Fibroblast of lung (primary cell): ENCODE measurements at regions not wholly inside any gene's neighbourhood (a gene's known extent, or its start where the extent isn't known, plus 50 kb on each side); places are given as distances from the start of the nearest gene placed in this dataset.

Experiments used
- EZH2 ChIP-seq: IDR thresholded peaks from 2 replicates; pipeline ENCODE4 v1.5.1; 2012; ENCODE audit warnings: low read length, control low read depth, mild to moderate bottlenecking; ENCODE audit errors: missing control alignments
- TF ChIP-seq, protein P1 (sequence below), 2 donors: IDR thresholded peaks in 1 of 2; conservative IDR thresholded peaks in 1 of 2; 1 replicate in 1 of 2; 2 replicates in 1 of 2; pipeline ENCODE4 v1.5.1; 2011 to 2012; ENCODE audit warnings: low read length in 2 of 2, control low read depth in 1 of 2, inconsistent platforms in 1 of 2, low read depth in 1 of 2, mild to moderate bottlenecking in 1 of 2

DNA sequence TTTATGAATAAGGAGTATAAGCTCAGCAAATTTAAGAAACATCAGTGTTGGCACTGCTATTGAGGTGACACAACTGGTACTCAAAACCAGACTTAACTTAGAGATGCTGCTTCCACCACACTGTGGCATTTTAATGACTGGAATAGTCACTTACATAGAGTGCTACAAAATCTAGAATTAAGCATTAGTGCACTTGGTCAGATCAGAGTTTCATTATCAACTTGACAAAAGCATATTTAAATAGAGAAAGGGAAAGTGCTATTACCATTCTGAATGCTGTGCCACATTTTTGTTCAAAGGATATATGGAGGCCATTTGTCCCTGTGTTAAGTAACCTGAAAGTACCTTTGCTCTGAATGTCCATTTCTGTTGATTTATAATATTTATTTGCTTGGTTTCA, 800.7 kb upstream of the ALCAM start:
- TF ChIP-seq, protein P1, sequence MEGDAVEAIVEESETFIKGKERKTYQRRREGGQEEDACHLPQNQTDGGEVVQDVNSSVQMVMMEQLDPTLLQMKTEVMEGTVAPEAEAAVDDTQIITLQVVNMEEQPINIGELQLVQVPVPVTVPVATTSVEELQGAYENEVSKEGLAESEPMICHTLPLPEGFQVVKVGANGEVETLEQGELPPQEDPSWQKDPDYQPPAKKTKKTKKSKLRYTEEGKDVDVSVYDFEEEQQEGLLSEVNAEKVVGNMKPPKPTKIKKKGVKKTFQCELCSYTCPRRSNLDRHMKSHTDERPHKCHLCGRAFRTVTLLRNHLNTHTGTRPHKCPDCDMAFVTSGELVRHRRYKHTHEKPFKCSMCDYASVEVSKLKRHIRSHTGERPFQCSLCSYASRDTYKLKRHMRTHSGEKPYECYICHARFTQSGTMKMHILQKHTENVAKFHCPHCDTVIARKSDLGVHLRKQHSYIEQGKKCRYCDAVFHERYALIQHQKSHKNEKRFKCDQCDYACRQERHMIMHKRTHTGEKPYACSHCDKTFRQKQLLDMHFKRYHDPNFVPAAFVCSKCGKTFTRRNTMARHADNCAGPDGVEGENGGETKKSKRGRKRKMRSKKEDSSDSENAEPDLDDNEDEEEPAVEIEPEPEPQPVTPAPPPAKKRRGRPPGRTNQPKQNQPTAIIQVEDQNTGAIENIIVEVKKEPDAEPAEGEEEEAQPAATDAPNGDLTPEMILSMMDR (conservative IDR thresholded peaks at IDR 0.05 in 1 of 2, IDR thresholded peaks at IDR 0.05 in 1 of 2; ENCODE audit: low read depth in 1 of 2, low read length in 2 of 2) = no peak
- TF ChIP-seq EZH2 = no peak
